Neural cell (in vitro differentiated cells): ENCODE measurements at regions not wholly inside any gene's neighbourhood (a gene's known extent, or its start where the extent isn't known, plus 50 kb on each side); places are given as distances from the start of the nearest gene placed in this dataset.

Experiments used
- EZH2 ChIP-seq: fragments of 200-600, 300-800 bp; shearing (Covaris generic), sonication (generic); IDR thresholded peaks from 2 replicates; pipeline ENCODE4 v1.6.1; 2014; ENCODE audit warnings: antibody characterized with exemption, low read length, borderline replicate concordance, mild to moderate bottlenecking; ENCODE audit not compliant: insufficient read depth, poor library complexity, severe bottlenecking
- RAD21 ChIP-seq: fragments of 450-650 bp; conservative IDR thresholded peaks from 2 replicates; pipeline ENCODE4 v1.6.1; 2014; ENCODE audit warnings: antibody characterized with exemption, mild to moderate bottlenecking, moderate library complexity

DNA sequence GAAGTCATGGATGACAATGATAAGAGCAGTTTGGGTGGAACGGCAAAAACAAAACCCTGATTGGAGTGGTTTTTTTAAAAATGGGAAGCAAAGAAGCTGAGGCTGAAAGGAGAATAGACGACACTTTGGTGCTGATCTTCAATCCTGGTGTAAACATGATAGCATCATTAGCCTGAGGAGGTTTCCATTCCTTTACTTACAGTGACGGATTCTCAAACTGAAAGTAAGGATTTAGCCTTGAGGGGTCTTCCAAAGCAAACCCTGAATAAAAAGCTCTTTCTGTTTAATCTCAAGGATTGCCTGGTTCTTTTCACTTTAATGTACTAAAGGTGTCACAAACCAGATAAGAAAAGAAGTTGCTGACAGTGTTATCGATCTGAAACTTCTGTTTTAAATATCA, 69.3 kb downstream of the KCNJ2 start:
- TF ChIP-seq EZH2, result no peak
- TF ChIP-seq RAD21, result no peak
